ENCODE measurements at regions not wholly inside any gene's neighbourhood (a gene's known extent, or its start where the extent isn't known, plus 50 kb on each side); places are given as distances from the start of the nearest gene placed in this dataset.

DNA sequence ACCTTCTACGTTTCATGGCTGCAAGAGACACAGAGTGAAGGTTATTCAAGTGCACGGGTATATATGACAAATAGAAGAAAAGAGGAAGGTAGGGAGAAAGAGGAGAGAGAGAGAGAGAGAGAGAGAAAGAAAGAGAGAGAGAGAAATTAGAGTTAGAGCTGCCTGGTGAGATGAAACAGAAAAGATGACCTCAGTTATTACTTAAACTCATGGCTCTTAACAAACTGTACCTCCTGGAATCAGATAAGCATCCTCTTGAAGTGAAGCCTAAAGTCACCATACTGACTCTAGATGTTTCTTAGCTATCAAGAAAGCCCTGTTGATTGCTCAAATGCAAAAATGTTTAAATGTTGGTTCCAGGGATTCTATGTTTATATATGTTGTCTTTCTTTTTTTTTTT lies 597.7 kb upstream of the ZP4 start:
- Histone ChIP-seq H3K4me3 (no peak overlapping the region), H3K27me3 (no peaks in the 10 kb centered on the region), H3K9me3 (peaks cover 0 to 3% (median 0%) of the 10 kb centered on the region in 4 donors), H3K36me3 (no peaks in the 10 kb centered on the region), H3K4me1 (no peaks in the 10 kb centered on the region), H3K27ac (no peak overlapping the region)
- 73 to 89% methylated on average over 2 of the region's 2 CpGs for WGBS, 2 donors
- no peak for ATAC-seq (ENCODE audit: low FRiP score in 2 of 2)
- DNase-seq = no peak
- no peak for TF ChIP-seq POLR2A (IDR thresholded peaks at IDR 0.05)
- TF ChIP-seq CTCF (IDR thresholded peaks at IDR 0.05) = no peak
- TF ChIP-seq EP300 (IDR thresholded peaks at IDR 0.05) = no peak
- no peak for TF ChIP-seq POLR2AphosphoS5 (IDR thresholded peaks at IDR 0.05)

DNA sequence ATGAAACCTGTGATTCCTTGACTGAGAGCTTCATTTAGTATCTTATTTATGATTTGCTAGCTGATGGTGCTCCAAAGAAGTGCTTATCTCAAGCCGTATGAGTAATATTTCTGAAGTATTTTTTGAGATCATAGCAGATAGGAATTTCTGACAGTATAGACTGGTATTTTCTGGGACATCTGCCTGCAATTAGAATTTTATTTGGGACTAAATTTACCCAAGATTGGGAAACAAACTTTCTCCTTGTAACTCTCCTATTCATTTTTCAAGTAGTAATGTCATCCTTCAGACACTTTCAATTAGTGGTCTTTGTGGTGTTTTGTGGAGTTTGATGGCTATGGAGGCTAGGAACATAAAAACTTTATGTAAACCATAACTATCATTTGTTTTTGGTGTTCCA lies 597.2 kb upstream of the ZP4 start:
- 88 to 90% methylated on average over 1 of the region's 1 CpG for WGBS, 2 donors
- Histone ChIP-seq H3K4me1 (no peaks in the 10 kb centered on the region), H3K9me3 (peaks cover 0 to 3% (median 0%) of the 10 kb centered on the region in 4 donors), H3K4me3 (no peak overlapping the region), H3K27ac (no peak overlapping the region), H3K36me3 (no peaks in the 10 kb centered on the region), H3K27me3 (no peaks in the 10 kb centered on the region)
- TF ChIP-seq POLR2A (IDR thresholded peaks at IDR 0.05) (no peak), POLR2AphosphoS5 (IDR thresholded peaks at IDR 0.05) (no peak), CTCF (IDR thresholded peaks at IDR 0.05) (no peak), EP300 (IDR thresholded peaks at IDR 0.05) (no peak)
- DNase-seq = no peak
- no peak for ATAC-seq (ENCODE audit: low FRiP score in 2 of 2)

GRCh38 chr1:238485912-238486209 lies 595.1 kb upstream of the ZP4 start:
- TF ChIP-seq CTCF (IDR thresholded peaks at IDR 0.05) = no peak
- no peak for TF ChIP-seq POLR2AphosphoS5 (IDR thresholded peaks at IDR 0.05)
- no peak for TF ChIP-seq EP300 (IDR thresholded peaks at IDR 0.05)
- TF ChIP-seq POLR2A (IDR thresholded peaks at IDR 0.05) = no peak
- peak in 1 of 2 donors; percentile 68 for ATAC-seq (ENCODE audit: low FRiP score in 2 of 2)
- Histone ChIP-seq H3K27me3 (no peaks in the 10 kb centered on the region), H3K4me1 (no peaks in the 10 kb centered on the region), H3K36me3 (no peaks in the 10 kb centered on the region), H3K27ac (peak overlapping the region in 1 of 4 donors; percentile 0), H3K4me3 (no peak overlapping the region), H3K9me3 (no peaks in the 10 kb centered on the region)
- DNase-seq = no peak
- 83 to 84% methylated on average over 5 of the region's 5 CpGs for WGBS, 2 donors

- peak in 1 of 2 donors; percentile 72 for ATAC-seq (ENCODE audit: low FRiP score in 2 of 2)
Observed at GRCh38 chr1:238485057-238485911, 594.6 kb upstream of the ZP4 start.

More at GRCh38 chr1:238485057-238485911, 594.6 kb upstream of the ZP4 start:
- peak in 1 of 2 donors; percentile 47 for DNase-seq
- Histone ChIP-seq H3K27ac (peak overlapping the region in 1 of 4 donors; percentile 0), H3K9me3 (no peaks in the 10 kb centered on the region), H3K4me3 (peak overlapping the region in 1 of 4 donors; percentile 8), H3K27me3 (no peaks in the 10 kb centered on the region), H3K4me1 (no peaks in the 10 kb centered on the region), H3K36me3 (no peaks in the 10 kb centered on the region)
- 86 to 90% methylated on average over 14 of the region's 14 CpGs for WGBS, 2 donors
- TF ChIP-seq POLR2AphosphoS5 (IDR thresholded peaks at IDR 0.05) (no peak), POLR2A (IDR thresholded peaks at IDR 0.05) (no peak), CTCF (IDR thresholded peaks at IDR 0.05) (no peak), EP300 (IDR thresholded peaks at IDR 0.05) (no peak)

Measured in upper lobe of left lung (tissue), 6 donors.